ENCODE measurements at regions not wholly inside any gene's neighbourhood (a gene's known extent, or its start where the extent isn't known, plus 50 kb on each side); places are given as distances from the start of the nearest gene placed in this dataset.
"Not testable (repeated sequence)": the region's sequence is repeated elsewhere in the genome, so short reads cannot be mapped to it uniquely, and the experiment has no call there.

DNA sequence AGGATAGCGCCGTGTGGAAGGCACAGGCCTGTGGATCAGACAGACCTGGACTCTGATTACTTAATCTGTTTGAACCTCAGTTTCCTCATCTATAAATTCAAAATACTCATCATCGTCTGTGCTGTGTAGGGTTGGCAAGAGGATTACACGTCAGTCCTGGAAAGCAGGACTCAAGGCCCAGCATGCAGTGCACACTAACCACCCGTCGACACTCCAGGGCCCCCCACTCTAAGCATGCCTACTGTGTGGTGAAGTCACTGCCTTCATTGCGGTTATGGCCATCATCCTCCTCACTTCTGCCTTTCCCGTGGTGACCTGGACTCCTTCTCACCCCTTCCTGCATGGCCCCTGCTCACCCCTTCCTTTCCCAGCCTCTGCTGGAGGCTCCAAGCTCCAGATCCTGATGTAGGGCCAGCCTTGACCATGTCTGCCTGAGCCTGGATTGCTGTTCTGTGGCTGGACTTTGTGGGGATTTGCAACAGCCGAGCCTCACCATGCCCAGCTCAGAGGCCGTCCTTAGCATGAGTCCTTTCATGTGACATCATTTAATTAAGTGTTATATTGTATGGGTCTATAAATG is 1158.0 kb downstream of the TBC1D22A start:
- no peak for DNase-seq

DNA sequence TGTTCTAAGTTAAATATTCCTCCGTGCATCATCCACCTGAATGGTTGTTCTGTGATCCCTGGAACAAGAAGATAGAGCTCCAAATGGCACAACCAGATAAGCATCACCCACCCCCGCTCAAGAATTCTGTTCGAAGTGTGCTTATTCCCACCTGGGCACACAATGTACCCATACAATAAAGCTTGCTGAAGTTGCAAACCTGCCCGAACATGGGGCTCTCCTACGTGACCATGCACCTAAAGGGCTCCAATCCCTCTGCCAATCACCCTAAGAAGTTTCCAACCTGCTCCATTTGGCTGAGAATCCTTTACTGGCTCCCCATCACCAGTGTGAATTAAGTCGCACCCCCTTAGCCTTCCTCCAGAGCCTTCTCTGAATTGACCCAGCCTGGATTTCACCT is 1157.4 kb downstream of the TBC1D22A start:
- no peak for DNase-seq

DNA sequence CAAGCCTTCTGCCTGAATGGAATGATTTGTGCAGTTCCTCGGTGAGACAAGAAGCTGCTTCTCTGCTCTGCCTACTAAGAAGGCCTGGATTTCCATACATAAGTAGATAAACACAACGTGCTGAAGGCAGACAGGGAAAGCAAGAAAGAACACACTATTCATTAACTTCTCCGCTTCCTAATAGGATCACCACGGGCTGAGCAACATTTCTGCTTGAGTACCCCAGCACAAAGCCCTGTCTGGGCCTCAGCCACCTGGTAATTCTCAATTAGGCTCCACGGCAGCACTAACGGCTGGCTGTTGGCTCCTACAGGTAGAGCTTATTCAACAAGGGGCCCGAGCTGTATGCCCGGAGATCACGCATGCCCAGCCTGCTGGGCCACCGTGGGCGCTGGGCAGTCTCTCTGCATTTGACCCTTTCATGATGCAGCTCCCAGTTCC is 1156.6 kb downstream of the TBC1D22A start:
- DNase-seq: peak in 1 of 2 experiments; percentile 4

DNA sequence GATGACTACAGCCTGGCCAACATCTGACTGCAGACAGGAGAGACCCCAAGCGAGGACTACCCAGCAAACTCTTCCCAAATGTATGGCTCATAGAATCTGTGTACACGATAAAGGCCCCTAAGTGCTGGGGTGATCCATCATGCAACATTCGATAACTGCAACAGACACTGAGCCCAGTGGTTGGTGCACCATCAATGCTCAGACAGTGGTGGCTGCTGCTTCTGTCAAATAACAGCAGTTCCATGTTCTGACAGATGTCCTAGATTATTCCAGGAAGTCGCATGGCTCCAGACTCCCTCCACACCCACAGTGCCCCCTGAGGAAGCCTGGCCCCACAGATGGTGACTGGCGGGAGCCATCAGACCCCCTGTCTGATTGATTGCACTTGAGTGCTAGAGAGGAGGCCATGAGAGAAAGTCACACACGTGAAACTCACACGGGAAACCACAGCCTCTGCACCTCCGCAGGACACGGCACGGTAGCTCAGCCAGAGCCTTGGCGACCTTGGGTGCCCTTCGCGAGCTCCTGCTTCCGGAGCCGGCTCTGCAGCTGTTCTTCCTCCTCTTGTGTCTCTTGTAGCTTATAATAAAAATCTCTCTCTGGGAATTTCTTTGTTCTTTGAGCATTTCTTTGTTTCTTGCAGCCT is 1155.9 kb downstream of the TBC1D22A start:
- DNase-seq: no peak

DNA sequence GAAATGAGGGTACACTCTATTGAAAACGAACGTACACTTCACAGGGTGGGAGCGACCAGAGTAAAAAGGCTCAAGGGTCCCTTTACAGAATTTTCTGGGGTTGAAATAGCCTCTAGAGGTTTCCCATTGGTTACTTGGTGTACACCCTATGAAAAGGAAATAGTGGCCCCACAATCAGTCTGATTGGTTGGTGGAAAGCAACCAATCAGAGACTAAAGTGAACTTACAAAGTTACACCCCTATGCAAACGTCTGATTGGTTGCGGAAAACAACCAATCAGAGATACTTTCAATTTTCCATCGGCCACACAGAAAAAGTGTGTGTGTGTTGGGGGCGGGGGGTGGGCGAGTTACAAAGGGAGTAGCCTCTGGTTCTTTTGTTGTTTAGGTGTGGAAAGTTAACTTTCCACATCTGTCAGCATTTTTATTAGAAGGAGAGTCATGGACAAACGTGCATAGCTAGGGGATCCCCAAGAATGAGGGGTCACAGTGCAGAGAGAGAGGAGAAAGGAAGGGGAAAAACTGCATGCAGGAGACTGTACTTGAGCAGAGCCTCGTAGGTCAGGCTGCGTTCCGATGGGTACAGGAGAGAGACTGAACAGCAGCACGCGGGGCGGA is 1152.1 kb downstream of the TBC1D22A start:
- DNase-seq: no peak

DNA sequence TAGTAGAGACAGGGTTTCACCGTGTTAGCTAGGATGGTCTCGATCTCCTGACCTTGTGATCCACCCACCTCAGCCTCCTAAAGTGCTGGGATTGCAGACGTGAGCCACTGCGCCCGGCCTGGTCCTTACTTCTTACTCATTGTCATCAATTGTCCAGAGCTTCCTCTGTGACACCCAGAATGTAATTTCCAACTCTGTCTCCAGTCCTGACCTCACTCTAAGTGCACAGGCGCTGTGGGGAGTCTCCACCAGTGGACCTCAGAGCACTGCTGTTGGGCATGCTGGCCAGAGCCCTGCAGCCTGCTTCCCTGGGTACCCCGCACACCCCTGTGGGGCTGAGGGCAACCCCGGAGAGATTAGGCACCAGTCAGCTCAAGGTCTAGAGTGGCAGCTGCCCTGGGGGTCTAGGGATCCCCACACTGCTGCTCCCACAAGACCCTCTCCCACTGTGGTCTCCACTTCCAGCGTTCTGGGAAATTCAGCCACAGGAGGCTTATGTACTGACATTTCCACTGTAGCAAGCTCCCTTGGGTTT is 1140.3 kb downstream of the TBC1D22A start:
- no peak for DNase-seq

DNA sequence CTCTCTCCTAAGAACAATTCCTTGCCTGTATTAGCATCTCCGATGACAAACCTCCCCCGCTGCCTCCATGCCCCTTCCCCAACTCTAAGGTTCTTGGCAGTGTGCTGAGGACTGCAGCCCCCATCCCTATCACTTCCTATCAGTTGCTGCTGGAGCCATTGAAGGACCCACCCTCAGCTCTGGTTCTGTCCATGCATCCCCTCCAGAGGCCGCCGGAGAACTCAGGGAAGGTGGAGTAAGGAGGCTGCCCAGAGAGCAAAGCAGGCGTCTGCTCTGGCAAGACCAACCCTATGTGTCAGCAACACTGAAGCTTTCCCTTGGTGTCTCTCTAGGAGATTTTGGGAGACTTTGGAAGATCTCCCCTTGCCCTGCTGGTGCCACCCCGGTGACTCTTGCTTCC is 1139.5 kb downstream of the TBC1D22A start:
- no peak for DNase-seq

DNA sequence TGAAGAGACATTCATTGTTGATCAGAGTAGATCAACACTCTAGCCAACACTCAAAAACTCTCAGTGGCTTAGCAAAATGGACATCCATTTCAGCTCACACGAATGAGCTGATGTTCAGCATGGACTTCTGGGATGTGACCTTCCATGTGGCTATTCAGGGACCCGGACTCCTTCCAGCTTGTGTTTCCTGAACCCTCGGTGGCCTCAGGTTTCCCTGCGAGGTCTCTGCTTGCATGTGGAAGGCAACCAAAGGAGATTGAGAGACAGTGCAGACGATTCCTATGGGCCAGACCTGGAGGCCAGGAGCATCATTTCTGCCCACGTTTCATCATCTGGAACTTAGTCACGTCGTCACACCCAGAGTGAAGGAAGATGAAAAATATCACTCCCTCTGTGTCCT is 1137.4 kb downstream of the TBC1D22A start:
- DNase-seq: no peak

DNA sequence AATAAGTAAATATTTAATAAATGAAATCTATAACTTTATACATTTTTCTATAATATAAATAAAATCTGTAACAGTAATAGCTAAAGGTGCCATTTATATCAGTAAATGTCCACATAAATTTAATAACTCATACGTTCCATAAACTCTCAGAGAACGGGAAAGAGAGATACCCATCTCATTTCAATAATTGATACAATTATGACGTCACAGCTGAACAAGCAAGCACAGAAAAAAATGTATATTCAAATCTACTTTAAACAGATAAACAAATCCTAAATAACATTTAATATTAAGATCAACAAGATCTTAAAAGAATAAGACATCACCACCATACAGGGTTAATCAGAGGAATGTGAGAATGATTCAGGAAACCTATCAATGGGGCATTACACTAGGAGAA is 1136.5 kb downstream of the TBC1D22A start:
- no peak for DNase-seq

DNA sequence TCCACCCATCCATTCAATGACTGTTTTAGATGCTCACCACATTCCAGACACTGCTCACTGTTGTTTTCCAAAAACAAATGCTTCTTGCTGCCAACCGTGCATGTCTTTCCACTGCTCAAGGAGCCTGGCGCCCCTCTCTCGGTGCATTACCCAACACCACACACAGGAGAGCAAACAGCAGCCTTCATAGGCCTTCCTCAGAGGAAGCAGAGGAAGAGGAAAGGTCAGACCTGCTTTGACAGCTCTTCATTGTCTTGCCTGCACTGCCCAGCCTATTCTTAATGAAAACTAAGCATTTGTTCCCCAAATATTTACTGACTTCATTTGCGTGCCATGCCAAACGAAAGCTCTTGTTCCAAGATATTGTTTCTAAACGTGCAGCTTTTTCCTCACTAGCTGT is 1129.2 kb downstream of the TBC1D22A start:
- no peak for DNase-seq

DNA sequence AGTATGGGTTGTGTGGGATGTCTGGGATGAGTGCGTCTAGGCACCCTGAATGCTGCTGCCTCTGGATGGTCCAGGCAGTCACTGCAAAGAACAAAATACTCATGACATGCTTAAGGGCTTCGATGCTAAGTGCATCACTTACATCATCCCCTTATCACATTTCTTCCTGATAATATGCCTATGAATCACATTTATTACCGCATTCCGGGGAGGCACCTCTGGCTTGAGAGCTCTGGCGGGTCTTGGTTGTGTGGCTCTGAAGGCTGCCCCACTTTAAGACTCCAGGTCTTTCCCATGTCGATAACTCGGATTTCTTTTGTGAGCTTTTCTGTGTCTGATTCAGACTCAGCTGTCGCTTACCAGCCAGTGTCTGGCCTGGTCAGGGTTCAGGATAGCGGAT is 1126.4 kb downstream of the TBC1D22A start:
- DNase-seq: no peak

DNA sequence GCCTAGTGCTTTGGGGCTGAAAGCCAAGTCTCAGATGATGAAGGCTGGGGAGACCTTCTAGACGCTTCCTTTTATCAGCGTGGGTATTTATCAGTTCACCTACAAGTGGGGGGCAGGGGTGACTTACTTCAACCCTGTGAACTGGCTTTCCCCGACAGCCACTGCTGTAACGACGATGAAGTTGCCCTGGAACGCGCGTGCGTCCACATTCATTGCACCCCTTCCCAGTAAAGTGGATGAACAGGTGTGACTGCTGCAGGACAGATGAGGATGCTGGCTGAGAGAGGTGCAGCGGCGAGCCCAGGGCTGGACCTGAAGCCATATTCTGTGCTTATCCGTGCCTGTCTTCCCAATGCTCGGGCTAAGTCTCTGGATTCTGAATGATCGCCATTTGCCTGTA is 1122.3 kb downstream of the TBC1D22A start:
- DNase-seq: no peak

DNA sequence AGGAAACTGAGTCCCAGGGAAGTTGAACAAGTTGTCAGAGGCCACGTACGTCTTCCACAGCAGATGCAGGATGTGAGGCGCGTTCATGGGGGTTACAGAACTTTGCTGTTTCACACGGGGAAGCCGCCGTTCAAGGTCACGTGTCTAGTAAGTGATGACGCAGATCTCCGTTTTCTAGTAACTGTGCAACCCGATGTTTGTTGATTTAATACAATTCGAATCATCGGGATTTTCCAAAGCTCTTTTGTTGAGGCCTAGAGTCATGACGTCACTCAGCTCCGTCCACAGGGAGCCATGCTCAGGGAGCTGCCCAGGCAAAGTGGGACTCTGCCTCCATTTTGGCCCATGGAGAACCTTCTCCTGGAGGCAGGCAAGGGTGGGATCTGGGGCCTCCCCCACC is 1121.8 kb downstream of the TBC1D22A start:
- no peak for DNase-seq

DNA sequence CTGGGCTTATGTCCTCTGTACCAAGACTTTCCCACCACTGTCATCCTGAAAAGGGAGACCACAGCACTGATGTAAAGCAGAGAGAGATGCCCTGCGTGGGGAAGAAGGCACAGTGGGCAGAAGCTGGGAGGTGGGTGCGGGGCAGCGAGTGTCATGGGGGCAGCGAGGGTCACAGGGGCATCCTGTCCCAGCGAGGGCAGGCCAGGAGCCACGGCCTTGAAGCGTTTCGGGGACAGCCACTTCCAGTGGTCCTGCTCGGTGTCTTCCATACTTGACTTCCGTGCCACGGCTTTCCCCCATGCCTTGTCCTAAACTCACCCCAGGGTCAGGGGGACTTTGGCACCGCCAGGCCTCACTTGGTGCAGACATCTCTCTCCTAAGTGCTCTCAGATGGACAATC is 1121.3 kb downstream of the TBC1D22A start:
- no peak for DNase-seq

DNA sequence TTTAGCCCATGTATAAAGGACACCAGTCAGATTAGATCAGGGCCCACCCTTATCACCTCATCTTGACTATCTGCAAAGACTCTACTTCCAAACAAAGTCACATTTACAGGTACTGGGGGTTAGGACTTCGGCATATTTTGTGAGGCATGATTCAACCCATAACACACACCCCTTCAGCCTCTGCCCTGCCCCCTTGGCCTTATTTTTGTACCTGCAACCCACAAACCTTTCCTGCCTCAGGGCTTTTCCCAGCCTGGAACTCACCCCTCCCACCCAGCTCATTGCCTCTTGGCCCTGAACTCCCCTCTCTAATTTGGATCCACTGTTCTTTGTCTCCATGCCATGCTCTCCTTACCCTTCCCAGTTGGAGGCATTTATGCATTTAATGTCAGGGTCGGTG is 1116.9 kb downstream of the TBC1D22A start:
- DNase-seq: no peak

DNA sequence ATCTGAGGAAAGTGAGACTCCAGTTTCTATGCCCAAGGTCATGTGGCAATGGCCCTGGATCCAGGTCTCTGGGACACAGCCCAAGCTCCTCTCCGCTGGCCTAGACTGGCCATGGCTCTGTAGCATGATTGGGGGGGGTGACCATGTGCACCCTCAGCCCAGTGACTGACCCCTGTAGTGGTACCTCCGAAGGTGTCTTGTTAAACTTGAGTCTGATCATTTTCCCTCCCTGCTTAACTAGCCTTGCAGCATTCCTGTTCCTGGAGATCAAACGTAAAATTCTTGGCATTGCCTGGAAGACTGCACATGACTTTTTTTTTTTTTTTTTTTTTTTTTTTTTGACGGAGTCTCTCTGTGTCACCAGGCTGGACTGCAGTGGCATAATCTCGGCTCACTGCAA is 1116.0 kb downstream of the TBC1D22A start:
- DNase-seq: no peak

DNA sequence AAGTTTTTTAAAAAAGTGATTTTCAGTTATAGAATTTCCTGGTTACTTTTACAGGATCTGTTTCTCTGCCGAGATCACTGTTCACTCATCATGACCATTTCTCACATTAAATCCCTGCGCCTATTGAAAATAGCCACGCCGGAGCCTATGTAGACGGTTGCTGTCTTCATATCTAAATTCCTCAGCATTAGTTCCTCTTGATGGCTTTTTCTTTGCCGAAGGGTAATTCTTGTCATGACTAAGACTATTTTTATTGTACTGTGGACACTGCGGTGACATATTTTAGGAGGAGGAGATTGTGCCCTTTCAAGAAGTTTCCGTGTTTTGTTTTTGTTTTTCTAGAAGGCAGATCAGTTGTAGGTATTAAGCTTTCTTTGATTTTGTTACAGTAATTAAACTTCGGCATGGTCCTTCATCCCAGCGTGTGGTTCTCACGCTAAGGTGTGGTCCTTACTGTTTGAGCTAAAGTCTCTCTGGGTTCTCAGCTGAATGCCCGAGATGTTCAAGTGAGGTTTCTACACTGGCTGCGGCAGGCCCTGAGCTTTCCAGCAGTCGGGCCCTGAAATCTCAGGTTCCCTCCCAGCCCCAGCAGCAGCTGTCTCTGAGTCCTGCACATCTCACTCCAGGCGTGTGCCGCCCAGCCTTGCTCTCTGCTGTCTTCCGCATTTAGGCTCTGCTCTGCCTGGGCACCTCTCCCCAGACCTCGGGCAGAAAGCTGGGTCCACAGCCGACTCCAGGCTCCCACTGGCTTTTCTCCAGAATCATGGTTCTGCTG is 1110.5 kb downstream of the TBC1D22A start:
- DNase-seq: no peak

DNA sequence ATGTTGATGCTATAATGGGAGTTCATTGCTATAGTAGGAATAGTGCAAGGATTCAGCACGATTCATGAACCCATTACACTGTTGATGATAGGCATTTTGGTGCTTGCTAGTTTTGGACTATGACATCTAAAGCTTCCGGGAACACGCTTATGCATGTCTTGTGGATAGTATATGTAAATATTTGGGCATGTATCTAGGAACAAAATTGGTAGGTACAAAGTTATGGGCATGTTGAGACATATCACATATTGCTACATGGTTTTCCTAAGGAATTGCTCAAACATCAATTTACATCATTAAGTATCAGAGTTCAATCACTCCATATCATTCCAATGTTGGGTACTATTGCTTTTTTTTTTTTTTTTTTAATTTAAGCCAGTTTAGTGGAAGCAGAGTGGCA is 1103.2 kb downstream of the TBC1D22A start:
- DNase-seq: no peak

DNA sequence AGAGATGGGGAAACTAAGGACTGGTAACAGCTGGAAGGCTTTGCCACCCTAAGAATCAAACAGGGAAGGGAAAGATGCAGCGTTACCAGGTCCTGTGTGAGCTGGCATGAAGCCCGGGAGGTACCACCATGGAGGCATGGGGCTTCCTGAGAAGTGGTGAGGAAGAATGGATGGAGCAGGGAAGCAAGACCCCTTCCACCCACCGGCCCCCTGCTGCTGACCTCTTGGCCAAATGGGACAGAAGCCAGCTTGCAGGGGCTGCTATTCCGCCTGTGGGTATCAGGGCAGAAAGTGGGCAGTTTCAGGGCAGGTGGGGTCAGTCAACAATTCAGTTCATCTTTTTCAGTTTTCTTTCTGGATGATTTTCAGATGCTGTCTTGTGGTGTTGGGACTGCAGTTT is 1099.9 kb downstream of the TBC1D22A start:
- DNase-seq: no peak

DNA sequence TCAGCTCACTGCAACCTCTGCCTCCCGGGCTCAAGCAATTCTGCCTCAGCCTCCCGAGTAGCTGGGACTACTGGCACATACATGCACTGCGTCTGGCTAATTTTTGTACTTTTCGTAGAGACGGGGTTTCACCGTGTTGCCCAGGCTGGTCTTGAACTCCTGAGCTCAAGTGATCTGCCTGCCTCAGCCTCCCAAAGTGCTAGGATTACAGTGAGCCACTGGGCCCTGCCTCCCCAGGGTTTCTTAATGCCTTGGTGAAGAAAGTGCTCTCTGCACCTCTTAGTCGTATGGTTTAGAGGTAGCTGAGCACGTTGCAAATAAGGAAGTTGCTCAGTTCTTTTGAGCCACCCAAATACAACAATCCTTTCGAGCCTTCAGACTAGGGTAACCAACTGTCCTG is 1098.5 kb downstream of the TBC1D22A start:
- not testable (repeated sequence) for DNase-seq

DNA sequence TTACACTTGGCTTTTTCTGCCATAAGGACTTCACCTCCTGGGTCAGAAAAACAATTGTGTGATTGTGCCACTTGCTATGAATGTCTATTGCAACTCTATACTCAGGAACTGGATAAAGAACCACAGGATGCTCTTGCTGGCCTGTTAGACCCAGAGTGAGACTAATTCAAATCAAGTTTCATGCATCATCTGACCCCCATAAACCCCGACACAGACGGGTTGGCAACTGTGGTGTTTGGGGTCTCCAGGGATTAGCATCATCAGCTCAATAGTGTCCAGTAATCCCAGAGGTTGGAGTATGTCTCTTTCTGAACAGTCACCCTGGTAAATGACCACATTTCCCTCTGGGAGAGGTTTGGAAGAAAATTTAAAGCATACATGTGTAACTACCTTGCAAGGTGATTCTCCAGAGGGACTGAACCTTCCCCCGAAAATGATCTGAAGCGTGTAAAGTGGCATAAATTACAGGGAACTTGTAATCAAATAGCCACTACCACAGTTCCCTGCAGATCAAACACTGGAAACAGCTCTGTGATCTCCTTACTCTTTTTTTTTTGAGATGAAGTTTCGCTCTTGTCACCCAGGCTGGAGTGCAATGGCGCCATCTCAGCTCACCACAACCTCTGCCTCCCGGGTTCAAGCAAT is 1097.6 kb downstream of the TBC1D22A start:
- DNase-seq: no peak

DNA sequence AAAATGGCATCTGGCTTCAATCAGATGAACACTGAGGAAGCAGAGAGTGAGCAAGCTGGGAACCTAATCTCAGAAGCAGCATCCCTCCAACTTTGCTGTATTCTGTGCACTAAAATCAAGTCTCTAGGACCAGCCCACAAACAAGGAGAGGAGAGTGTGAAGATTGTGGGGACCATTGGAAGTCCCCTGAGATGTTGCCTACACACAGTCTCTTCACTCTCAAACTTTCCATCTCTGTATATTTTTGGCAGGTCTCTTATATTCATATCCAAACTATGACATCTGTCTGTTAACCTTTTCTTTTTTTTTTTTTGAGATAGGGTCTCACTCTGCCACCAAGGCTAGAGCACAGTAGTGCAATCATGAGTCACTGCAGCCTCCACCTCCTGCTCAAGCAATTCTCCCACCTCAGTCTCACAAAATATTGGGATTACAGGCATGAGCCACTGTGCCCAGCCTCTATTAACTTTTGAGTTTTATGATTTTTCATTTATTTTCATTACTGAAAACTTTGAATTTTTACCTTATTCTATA is 1096.4 kb downstream of the TBC1D22A start:
- DNase-seq: no peak

DNA sequence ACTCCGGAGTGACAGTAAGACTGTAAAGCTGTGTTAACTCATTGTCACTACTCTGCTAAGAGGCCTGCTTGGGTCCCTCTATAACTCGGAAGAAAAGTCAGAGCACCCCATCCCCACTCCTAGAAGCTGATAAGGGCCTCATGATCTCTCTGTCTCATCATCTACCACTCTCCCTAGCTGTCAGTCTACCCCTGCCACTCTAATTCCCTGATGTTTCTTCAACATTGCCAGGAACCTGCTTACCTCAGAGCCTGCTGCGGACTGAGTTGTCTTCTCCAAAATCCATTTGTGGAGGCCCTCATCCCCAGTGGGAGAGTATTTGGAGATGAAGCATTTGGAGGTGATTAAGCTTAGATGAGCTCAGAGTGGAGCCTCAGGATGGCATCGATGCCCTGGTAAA is 1092.2 kb downstream of the TBC1D22A start:
- DNase-seq: no peak
